ENCODE measurements at regions not wholly inside any gene's neighbourhood (a gene's known extent, or its start where the extent isn't known, plus 50 kb on each side); places are given as distances from the start of the nearest gene placed in this dataset.
"Not testable (repeated sequence)": the region's sequence is repeated elsewhere in the genome, so short reads cannot be mapped to it uniquely, and the experiment has no call there.

DNA sequence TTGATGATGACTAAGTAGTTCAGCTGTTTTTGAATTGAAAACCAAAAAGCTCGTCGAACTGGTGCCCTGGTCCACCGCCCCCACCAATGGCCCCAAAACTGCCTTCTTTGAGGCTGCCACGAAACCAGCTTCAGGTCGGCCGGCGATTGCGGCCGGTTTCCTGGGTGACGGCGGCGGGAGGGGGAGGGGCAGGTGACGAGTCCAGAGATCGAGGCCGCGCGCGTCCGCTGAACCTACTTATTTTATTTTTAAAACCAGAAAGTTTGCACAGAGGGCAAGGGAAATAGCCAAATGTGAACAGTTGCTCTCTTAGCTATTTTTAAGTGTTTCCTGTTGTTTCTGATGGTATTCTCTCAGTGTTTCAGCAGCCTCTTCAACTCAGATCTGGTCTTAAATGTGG is 120.8 kb upstream of the ARMCX2 start:
- H3K9me3 Mint-ChIP-seq; ATAC-seq; DNase-seq; H3K4me3 ChIP-seq (ENCODE audit: low read length); H3K4me1 Mint-ChIP-seq; H3K27me3 Mint-ChIP-seq; H3K4me1 ChIP-seq (ENCODE audit: control insufficient read depth in 2 of 2, insufficient read depth in 2 of 2, low read length in 2 of 2); intact Hi-C loops (cut with micrococcal nuclease); H3K36me3 ChIP-seq (ENCODE audit: control insufficient read depth in 2 of 3, insufficient read depth in 3 of 3, low read length in 3 of 3); H3K27ac Mint-ChIP-seq; CTCF ChIA-PET; H3K4me3 Mint-ChIP-seq; H3K9me3 ChIP-seq (ENCODE audit: control insufficient read depth in 2 of 3, low read length in 3 of 3); H3K27me3 ChIP-seq (ENCODE audit: control insufficient read depth in 2 of 2, insufficient read depth in 2 of 2, low read length in 2 of 2); H3K36me3 Mint-ChIP-seq; POLR2A ChIA-PET; H3K27ac ChIP-seq (ENCODE audit: low read depth, low read length): not testable (repeated sequence)

DNA sequence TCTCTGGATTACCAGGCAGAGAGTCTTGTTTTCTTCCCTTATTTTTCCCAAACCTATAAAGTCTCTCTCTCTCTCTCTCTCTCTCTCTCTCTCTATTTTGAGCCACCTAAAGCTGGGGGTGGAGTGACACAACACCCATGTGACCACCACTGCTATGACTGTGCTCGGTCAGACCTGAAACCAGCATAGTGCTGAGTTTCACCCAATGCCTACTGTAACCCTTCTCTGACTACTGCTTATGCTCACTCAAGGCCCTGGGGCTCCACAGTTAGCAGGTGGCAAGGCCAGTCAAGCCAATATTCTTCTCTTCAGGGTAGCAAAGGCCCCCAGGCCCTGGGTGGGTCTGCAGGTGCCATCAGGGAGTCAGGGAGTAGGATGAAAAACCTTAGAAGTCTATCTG is 114.7 kb upstream of the ARMCX2 start:
- no peak for ATAC-seq
- H3K4me1 ChIP-seq (ENCODE audit: control insufficient read depth in 2 of 2, insufficient read depth in 2 of 2, low read length in 2 of 2) = no peaks in the 10 kb centered on the region
- intact Hi-C loops (cut with micrococcal nuclease) = no loop called here

DNA sequence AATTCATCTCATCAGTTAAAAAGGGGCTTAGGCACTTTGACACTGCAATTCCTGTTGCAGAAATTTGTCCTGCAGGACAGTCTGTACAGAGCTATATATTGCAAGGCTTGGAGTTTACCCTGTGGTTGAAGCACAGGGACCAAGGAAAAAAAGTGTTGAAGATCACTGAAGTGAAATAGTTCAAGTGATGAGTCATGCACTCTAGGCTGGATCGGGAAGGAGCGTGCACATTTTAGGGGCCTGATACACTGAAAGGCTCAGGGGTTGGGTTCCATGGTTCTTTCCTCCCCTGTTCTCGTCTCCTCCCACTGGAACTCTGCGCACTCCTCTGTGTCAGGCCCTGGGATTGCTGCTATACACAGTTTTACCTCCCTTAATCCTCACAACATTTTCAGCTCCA is 104.9 kb upstream of the ARMCX2 start:
- Histone ChIP-seq H3K27ac (ENCODE audit: low read depth, low read length) (no peak overlapping the region), H3K27me3 (ENCODE audit: control insufficient read depth in 2 of 2, insufficient read depth in 2 of 2, low read length in 2 of 2) (no peaks in the 10 kb centered on the region), H3K4me1 (ENCODE audit: control insufficient read depth in 2 of 2, insufficient read depth in 2 of 2, low read length in 2 of 2) (no peaks in the 10 kb centered on the region), H3K36me3 (ENCODE audit: control insufficient read depth in 2 of 3, insufficient read depth in 3 of 3, low read length in 3 of 3) (no peaks in the 10 kb centered on the region), H3K9me3 (ENCODE audit: control insufficient read depth in 2 of 3, low read length in 3 of 3) (no peaks in the 10 kb centered on the region), H3K4me3 (ENCODE audit: low read length) (no peak overlapping the region)
- DNase-seq (no peak), ATAC-seq (no peak)
- no peaks in the 10 kb centered on the region for H3K9me3 Mint-ChIP-seq
- no peaks in the 10 kb centered on the region for H3K36me3 Mint-ChIP-seq
- H3K4me1 Mint-ChIP-seq = no peaks in the 10 kb centered on the region
- POLR2A ChIA-PET = no interaction called here
- H3K27ac Mint-ChIP-seq = no peak overlapping the region
- intact Hi-C loops (cut with micrococcal nuclease) = loop anchor here in 1 of 2 donors (5.0 kb wide), 1 partner anchor 33 kb away; no protein-coding TSS in a partner anchor
- CTCF ChIA-PET = no interaction called here
- H3K4me3 Mint-ChIP-seq = no peak overlapping the region
- H3K27me3 Mint-ChIP-seq = peaks cover 0 to 2% (median 0%) of the 10 kb centered on the region in 5 donors

More for the DNA sequence above, 114.7 kb upstream of the ARMCX2 start:
- POLR2A ChIA-PET = no interaction called here
- Mint-ChIP-seq H3K4me3 (no peak overlapping the region), H3K27me3 (peaks cover 0 to 12% (median 4%) of the 10 kb centered on the region in 5 donors), H3K4me1 (no peaks in the 10 kb centered on the region), H3K9me3 (peaks cover 0 to 12% (median 0%) of the 10 kb centered on the region in 11 donors), H3K27ac (no peak overlapping the region), H3K36me3 (no peaks in the 10 kb centered on the region)
- H3K9me3 ChIP-seq (ENCODE audit: control insufficient read depth in 2 of 3, low read length in 3 of 3) = no peaks in the 10 kb centered on the region
- H3K27ac ChIP-seq (ENCODE audit: low read depth, low read length) = no peak overlapping the region
- CTCF ChIA-PET = no interaction called here
- no peak for DNase-seq
- no peaks in the 10 kb centered on the region for H3K27me3 ChIP-seq (ENCODE audit: control insufficient read depth in 2 of 2, insufficient read depth in 2 of 2, low read length in 2 of 2)
- no peaks in the 10 kb centered on the region for H3K36me3 ChIP-seq (ENCODE audit: control insufficient read depth in 2 of 3, insufficient read depth in 3 of 3, low read length in 3 of 3)
- H3K4me3 ChIP-seq (ENCODE audit: low read length) = no peak overlapping the region

DNA sequence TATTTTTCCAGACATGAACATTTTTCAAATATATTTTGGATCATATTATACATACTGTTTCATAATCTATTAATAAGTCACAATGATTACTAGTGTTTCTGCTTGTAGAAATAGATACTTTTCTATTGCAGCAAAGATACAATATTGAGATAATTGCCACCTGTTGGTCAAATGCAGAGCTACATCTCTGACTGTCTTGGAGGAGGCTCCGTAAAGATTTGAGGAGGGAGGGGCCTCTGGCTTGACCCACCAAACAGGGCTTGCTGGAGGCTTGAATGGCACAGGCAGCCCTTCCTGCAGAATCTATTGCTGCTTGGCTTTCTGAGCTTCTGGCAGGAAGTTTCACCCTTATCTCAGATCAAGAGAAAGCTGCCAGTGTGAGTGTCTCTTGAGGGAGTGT is 99.3 kb upstream of the ARMCX2 start:
- Mint-ChIP-seq H3K4me1 (peaks cover 0 to 3% (median 0%) of the 10 kb centered on the region in 7 donors), H3K27ac (no peak overlapping the region), H3K9me3 (no peaks in the 10 kb centered on the region), H3K36me3 (no peaks in the 10 kb centered on the region), H3K27me3 (peaks cover 0 to 7% (median 5%) of the 10 kb centered on the region in 5 donors), H3K4me3 (no peak overlapping the region)
- Histone ChIP-seq H3K36me3 (ENCODE audit: control insufficient read depth in 2 of 3, insufficient read depth in 3 of 3, low read length in 3 of 3) (no peaks in the 10 kb centered on the region), H3K27ac (ENCODE audit: low read depth, low read length) (no peak overlapping the region), H3K4me1 (ENCODE audit: control insufficient read depth in 2 of 2, insufficient read depth in 2 of 2, low read length in 2 of 2) (no peaks in the 10 kb centered on the region), H3K9me3 (ENCODE audit: control insufficient read depth in 2 of 3, low read length in 3 of 3) (no peaks in the 10 kb centered on the region), H3K4me3 (ENCODE audit: low read length) (no peak overlapping the region), H3K27me3 (ENCODE audit: control insufficient read depth in 2 of 2, insufficient read depth in 2 of 2, low read length in 2 of 2) (no peaks in the 10 kb centered on the region)
- ATAC-seq (peak; percentile 78), DNase-seq (peak in 7 of 9 donors; percentile 8 to 43 (median 27))
- intact Hi-C loops (cut with micrococcal nuclease) = loop anchor here (1.0 to 5.0 kb wide), 3 partner anchors 142 to 344 kb away; partner anchors contain the start of gene ARMCX6 (in 1 of the 2)
- CTCF ChIA-PET = interaction anchor here (0.6 to 1.7 kb wide), 6 partner anchors 24 to 1142 kb away, joined by 3 to 11 read pairs (median 4); no protein-coding TSS in a partner anchor
- POLR2A ChIA-PET = no interaction called here

DNA sequence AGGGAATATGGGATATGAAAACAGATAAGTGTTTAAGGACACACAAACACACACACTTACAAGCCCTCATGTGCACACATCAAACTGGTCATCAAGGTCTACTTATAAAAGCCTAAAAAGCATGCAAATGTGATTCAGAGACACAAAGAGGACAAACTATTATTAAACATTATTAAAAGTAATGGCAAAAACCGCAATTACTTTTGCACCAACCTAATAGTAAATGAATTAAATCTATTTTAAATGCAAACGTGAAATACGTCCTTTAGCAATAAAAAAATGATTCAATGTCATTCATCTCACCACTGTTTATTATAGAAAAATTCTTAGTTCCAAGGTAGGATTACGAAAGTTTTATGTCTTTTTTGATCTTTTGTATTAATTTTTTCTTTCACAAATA is 91.1 kb upstream of the ARMCX2 start:
- ATAC-seq (no peak), DNase-seq (no peak)
- intact Hi-C loops (cut with micrococcal nuclease) = no loop called here
- no peaks in the 10 kb centered on the region for H3K27me3 ChIP-seq (ENCODE audit: control insufficient read depth in 2 of 2, insufficient read depth in 2 of 2, low read length in 2 of 2)
- ChIA-PET POLR2A (no interaction called here), CTCF (no interaction called here)
- no peak overlapping the region for H3K4me3 Mint-ChIP-seq
- peaks cover 0 to 4% (median 0%) of the 10 kb centered on the region in 5 donors for H3K36me3 Mint-ChIP-seq
- H3K9me3 ChIP-seq (ENCODE audit: control insufficient read depth in 2 of 3, low read length in 3 of 3) = no peaks in the 10 kb centered on the region
- H3K9me3 Mint-ChIP-seq = peaks cover 0 to 4% (median 0%) of the 10 kb centered on the region in 11 donors
- H3K4me3 ChIP-seq (ENCODE audit: low read length) = no peak overlapping the region
- H3K27ac Mint-ChIP-seq = no peak overlapping the region
- no peaks in the 10 kb centered on the region for H3K4me1 Mint-ChIP-seq
- no peaks in the 10 kb centered on the region for H3K4me1 ChIP-seq (ENCODE audit: control insufficient read depth in 2 of 2, insufficient read depth in 2 of 2, low read length in 2 of 2)
- no peak overlapping the region for H3K27ac ChIP-seq (ENCODE audit: low read depth, low read length)
- H3K27me3 Mint-ChIP-seq = peaks cover 0 to 15% (median 5%) of the 10 kb centered on the region in 5 donors
- H3K36me3 ChIP-seq (ENCODE audit: control insufficient read depth in 2 of 3, insufficient read depth in 3 of 3, low read length in 3 of 3) = no peaks in the 10 kb centered on the region

DNA sequence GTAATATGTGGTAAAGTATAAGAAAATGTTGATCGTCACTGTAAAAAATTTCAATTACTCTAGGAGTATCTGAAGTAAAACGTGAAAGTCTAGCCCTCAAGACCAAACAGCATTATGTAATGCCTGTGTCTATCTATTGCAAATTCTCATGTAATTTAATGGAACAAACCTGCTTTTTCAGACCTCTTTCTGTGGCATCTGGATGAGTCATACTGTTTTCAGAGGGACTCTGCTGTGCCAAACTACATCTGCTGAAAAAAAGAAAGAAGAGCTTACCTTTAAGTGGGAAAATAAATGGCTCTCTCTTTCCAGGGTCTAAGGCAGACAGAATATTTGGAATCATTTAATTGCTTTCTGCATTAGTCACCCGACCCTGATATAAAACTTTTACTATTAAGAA is 89.8 kb upstream of the ARMCX2 start:
- no peak overlapping the region for H3K27ac ChIP-seq (ENCODE audit: low read depth, low read length)
- Mint-ChIP-seq H3K27me3 (peaks cover 0 to 22% (median 6%) of the 10 kb centered on the region in 5 donors), H3K4me3 (no peak overlapping the region), H3K4me1 (no peaks in the 10 kb centered on the region), H3K27ac (no peak overlapping the region), H3K36me3 (peaks cover 0 to 4% (median 0%) of the 10 kb centered on the region in 5 donors), H3K9me3 (peaks cover 0 to 4% (median 0%) of the 10 kb centered on the region in 11 donors)
- DNase-seq (no peak), ATAC-seq (no peak)
- intact Hi-C loops (cut with micrococcal nuclease) = no loop called here
- ChIA-PET CTCF (interaction anchor here (0.6 kb wide), 1 partner anchor 1913 kb away, joined by 3 read pairs; no protein-coding TSS in a partner anchor), POLR2A (no interaction called here)
- H3K4me1 ChIP-seq (ENCODE audit: control insufficient read depth in 2 of 2, insufficient read depth in 2 of 2, low read length in 2 of 2) = no peaks in the 10 kb centered on the region
- H3K36me3 ChIP-seq (ENCODE audit: control insufficient read depth in 2 of 3, insufficient read depth in 3 of 3, low read length in 3 of 3) = no peaks in the 10 kb centered on the region
- H3K27me3 ChIP-seq (ENCODE audit: control insufficient read depth in 2 of 2, insufficient read depth in 2 of 2, low read length in 2 of 2) = no peaks in the 10 kb centered on the region
- H3K9me3 ChIP-seq (ENCODE audit: control insufficient read depth in 2 of 3, low read length in 3 of 3) = no peaks in the 10 kb centered on the region
- H3K4me3 ChIP-seq (ENCODE audit: low read length) = no peak overlapping the region

DNA sequence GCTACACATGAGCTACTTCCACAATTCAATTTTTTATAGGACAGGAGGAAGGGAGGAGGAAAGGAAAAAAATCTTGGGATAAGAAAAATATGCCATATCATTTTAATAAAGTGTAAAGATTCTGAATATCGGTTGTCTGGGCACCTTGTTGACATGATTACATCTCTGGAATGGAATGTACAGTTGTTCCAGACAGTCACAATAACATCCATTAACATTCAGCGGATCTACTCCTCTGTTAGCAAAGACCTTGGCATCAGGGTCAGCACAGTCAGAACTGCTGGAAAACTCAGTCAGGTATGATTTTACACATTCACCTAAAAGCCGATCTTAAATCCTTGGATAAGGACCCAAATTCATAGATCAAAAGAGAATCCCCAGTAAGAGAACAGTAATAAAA is 85.4 kb upstream of the ARMCX2 start:
- Mint-ChIP-seq H3K9me3 (no peaks in the 10 kb centered on the region), H3K27me3 (peaks cover 0 to 13% (median 0%) of the 10 kb centered on the region in 5 donors), H3K27ac (no peak overlapping the region), H3K4me3 (no peak overlapping the region), H3K36me3 (no peaks in the 10 kb centered on the region), H3K4me1 (no peaks in the 10 kb centered on the region)
- POLR2A ChIA-PET = no interaction called here
- no peaks in the 10 kb centered on the region for H3K27me3 ChIP-seq (ENCODE audit: control insufficient read depth in 2 of 2, insufficient read depth in 2 of 2, low read length in 2 of 2)
- ATAC-seq (no peak), DNase-seq (no peak)
- H3K4me1 ChIP-seq (ENCODE audit: control insufficient read depth in 2 of 2, insufficient read depth in 2 of 2, low read length in 2 of 2) = no peaks in the 10 kb centered on the region
- no peaks in the 10 kb centered on the region for H3K9me3 ChIP-seq (ENCODE audit: control insufficient read depth in 2 of 3, low read length in 3 of 3)
- H3K4me3 ChIP-seq (ENCODE audit: low read length) = no peak overlapping the region
- intact Hi-C loops (cut with micrococcal nuclease) = no loop called here
- H3K36me3 ChIP-seq (ENCODE audit: control insufficient read depth in 2 of 3, insufficient read depth in 3 of 3, low read length in 3 of 3) = no peaks in the 10 kb centered on the region
- H3K27ac ChIP-seq (ENCODE audit: low read depth, low read length) = no peak overlapping the region
- CTCF ChIA-PET = interaction anchor here (0.6 kb wide), 1 partner anchor 711 kb away, joined by 4 read pairs; no protein-coding TSS in a partner anchor

All from naive thymus-derived CD4-positive, alpha-beta T cell (primary cell).